HG03342 (cell line): ENCODE measurements at regions not wholly inside any gene's neighbourhood (a gene's known extent, or its start where the extent isn't known, plus 50 kb on each side); places are given as distances from the start of the nearest gene placed in this dataset.
"Not testable (repeated sequence)": the region's sequence is repeated elsewhere in the genome, so short reads cannot be mapped to it uniquely, and the experiment has no call there.

Experiments used
- ATAC-seq: cut with Tn5 transposase; IDR thresholded peaks from one replicate; pipeline ENCODE4 v1.9.1; 2021; ENCODE audit warnings: mild to moderate bottlenecking, moderate library complexity; ENCODE audit not compliant: unreplicated experiment

DNA sequence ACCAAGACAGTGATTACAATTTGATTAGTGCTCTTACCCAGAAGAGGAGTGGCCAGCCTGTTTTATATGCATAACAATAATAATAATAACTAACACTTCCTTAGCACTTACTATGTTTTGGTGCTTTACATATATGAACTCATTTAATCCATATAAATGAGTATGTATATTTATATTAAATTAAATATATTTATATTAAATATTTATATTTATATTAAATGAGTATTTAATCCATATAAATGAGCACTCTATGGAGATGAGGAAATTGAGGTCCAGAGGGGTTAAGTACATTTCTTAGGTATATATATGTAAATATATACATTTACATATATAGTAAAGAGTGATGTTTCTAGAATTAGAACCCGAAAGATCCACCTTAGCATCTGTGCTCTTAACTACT lies 673.9 kb upstream of the ACVR2A start:
- no peak for ATAC-seq

GRCh38 chr2:147165697-147166382 lies 679.0 kb upstream of the ACVR2A start:
- no peak for ATAC-seq

- ATAC-seq = no peak
Measured at GRCh38 chr2:147164563-147164962, 680.3 kb upstream of the ACVR2A start.

GRCh38 chr2:147161746-147162145 lies 683.1 kb upstream of the ACVR2A start:
- ATAC-seq = no peak

DNA sequence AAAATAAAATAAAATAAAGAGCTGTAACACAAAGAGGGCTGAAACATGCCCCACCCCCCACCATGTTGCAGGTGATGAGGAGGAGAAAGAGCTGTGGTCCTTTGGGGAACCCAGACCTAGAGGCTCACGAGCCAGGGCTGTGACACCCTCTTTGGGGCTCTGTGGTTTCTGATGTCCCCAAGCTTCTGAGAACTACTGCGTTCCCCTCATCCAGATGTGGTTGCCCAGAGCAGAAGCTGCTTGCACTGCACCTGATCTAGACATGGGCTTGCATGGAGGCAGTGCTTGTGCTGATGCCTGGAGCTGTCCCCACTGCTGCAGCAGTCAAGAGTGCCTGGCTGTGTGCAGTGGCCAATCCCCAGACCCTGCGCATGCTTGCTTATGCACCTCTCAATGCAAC lies 687.9 kb upstream of the ACVR2A start:
- ATAC-seq = no peak

DNA sequence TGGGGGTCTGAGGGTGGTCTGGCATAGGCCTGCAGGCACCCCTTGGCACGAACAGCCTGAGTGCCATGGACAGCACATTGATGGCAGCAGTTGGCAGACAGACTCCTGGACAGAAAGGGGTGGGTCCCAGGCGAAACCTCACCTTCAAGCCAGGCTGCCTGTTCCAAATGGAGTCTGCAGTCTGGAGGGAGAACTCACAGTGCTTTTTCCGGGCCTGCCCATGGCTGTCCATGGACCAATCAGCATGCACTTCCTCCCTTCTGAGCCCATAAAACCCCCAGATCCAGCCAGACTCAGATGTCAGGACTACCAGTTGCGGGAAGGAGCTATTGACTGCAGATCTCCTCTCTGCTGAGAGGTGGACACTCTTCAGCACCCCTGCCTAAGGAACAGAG lies 694.6 kb upstream of the ACVR2A start:
- no peak for ATAC-seq

DNA sequence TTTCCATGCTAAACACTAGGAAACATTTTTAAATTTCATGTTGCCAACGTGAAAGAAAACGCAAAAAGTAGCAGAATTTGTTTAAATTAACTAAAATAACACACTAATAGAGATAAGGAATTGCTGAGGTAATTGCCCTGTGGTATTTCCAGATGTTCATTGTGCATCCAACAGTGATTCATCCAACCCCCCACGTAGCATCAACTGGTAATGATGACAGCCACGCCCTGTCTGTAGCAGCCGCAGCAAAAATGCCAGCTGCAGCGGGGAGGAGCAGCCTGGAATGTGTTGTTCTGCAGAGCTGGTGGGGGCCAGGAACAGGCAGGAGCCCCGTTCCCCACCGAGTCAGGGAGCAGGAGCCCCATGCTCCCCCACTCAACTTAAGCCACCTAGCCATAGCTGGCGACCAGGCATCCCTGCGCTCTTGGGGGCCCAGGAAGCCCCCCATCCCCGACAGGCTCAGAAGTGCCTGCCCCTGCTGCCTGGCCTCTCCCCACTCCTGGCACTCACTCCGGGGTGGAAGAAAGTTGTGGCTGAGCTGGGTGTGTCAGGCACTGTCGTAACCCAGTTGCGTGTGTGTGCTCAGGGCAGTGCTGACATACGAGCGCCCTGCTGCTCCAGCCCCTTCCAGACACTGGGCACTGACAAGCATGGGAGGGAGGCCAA lies 695.1 kb upstream of the ACVR2A start:
- no peak for ATAC-seq

- ATAC-seq = no peak
Measured at GRCh38 chr2:147147802-147148201, 697.0 kb upstream of the ACVR2A start.

GRCh38 chr2:147141930-147142329 lies 702.9 kb upstream of the ACVR2A start:
- ATAC-seq = no peak

DNA sequence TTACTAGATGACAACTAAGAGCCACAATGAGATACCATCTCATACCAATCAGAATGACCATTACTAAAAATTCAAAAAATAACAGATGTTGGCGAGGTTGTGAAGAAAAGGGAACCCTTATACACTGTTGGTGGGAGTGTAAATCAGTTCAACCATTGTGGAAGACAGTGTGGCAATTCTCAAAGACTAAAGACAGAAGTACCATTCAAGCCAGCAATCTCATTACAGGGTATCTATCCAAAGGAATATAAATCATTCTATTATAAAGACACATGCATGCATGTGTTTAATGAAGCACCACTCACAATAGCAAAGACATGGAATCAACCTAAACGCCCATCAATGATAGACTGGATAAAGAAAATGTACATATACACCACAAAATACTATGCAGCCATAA lies 705.1 kb upstream of the ACVR2A start:
- not testable (repeated sequence) for ATAC-seq

- ATAC-seq = no peak
Measured at GRCh38 chr2:147137711-147138110, 707.1 kb upstream of the ACVR2A start.

GRCh38 chr2:147135376-147135775 lies 709.5 kb upstream of the ACVR2A start:
- no peak for ATAC-seq

DNA sequence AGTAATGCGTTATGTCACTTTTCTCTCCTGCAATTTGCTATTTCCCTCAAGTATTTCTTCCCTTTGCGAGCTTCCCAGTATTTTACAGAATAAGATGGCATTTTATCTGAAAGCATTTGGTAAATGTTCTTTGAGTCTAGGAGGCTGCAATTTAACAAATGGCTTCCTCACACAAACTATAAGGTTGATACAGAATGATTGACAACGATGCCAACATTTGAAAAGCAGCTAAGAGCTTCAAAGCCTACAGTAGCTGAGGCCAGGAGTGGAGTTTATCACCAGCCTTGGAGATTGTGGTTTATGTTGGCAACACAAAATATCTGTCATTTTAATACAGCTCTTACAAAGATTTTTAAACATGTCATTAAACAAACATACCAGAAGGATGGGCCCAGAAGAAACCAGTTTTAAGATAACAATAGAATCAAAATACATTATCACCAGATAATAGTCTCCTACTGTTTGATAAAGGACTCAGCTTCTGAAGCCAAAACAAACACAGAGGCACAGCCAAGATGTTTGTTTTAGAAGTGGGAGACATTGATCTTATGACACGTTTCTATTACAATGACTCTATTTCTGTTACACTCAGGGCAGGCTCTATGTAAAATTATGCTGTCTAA lies 711.4 kb upstream of the ACVR2A start:
- ATAC-seq = no peak

- ATAC-seq = no peak
Measured at GRCh38 chr2:147125145-147125544, 719.7 kb upstream of the ACVR2A start.

- ATAC-seq = no peak
Measured at GRCh38 chr2:147122944-147123343, 721.9 kb upstream of the ACVR2A start.

- no peak for ATAC-seq
Measured at GRCh38 chr2:147110962-147111361, 733.9 kb upstream of the ACVR2A start.

- no peak for ATAC-seq
Measured at GRCh38 chr2:147110317-147110716, 734.5 kb upstream of the ACVR2A start.

- ATAC-seq = no peak
Measured at GRCh38 chr2:147109291-147109690, 735.5 kb upstream of the ACVR2A start.

DNA sequence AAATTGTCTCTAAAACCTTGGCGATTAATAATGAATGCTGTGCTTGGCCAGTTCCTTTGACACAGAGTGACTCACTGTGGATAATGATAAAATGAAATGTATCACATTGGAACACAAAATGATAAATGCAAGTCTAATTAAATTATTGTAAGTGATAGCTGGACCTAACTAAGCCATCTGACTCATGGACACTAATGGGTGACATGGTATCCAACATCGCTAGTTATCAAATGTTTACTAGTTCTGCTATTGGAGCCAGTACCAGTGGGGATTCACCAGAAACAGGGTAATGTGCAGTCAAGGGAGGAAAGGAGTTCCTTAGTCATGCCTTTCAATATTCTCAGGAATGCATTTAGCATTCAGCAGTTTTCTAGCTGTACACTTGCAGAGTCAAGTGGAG lies 736.3 kb upstream of the ACVR2A start:
- ATAC-seq = no peak

- no peak for ATAC-seq
Measured at GRCh38 chr2:147101941-147102790, 742.7 kb upstream of the ACVR2A start.

GRCh38 chr2:147100406-147101035 lies 744.3 kb upstream of the ACVR2A start:
- no peak for ATAC-seq
